H1 (cell line): ENCODE measurements at regions not wholly inside any gene's neighbourhood (a gene's known extent, or its start where the extent isn't known, plus 50 kb on each side); places are given as distances from the start of the nearest gene placed in this dataset.

Source experiments
- CTCF ChIA-PET: fragments of 300-600 bp; sonication (Branson Sonifier 250); formaldehyde crosslinking; loops from one replicate; lab custom pipeline; 2021; ENCODE audit not compliant: partially characterized antibody; lab: Charles Lee
- POLR2A ChIA-PET: fragments of 300-600 bp; sonication (Branson Sonifier 250); formaldehyde crosslinking; loops from one replicate; lab custom pipeline; 2021; ENCODE audit warnings: inconsistent platforms; ENCODE audit not compliant: partially characterized antibody; lab: Charles Lee
- DNase-seq, 2 experiments: peaks; one replicate each; pipeline versions ENCODE4 v3.0.0 to v3.0.0-alpha.2; 2010 to 2022; ENCODE audit warnings: low spot score in 2 of 2, low read depth in 1 of 2, mixed read lengths in 1 of 2
- FAIRE-seq: peaks from 2 replicates; lab custom pipeline; 2011; peaks lifted over from hg19 to GRCh38; lab: Jason Lieb, UNC
- H2AFZ ChIP-seq: 2 replicates; pipeline ENCODE4 v1.8.1; 2012; ENCODE audit warnings: low read length, inconsistent platforms
- H2AK5ac ChIP-seq: 2 replicates; pipeline ENCODE4 v1.6.1; 2013; ENCODE audit warnings: low read depth, low read length
- H2BK120ac ChIP-seq: replicated peaks from 2 replicates; pipeline ENCODE3; 2013; ENCODE audit warnings: low read depth, low read length, inconsistent platforms
- H2BK12ac ChIP-seq: 2 replicates; pipeline ENCODE4 v1.6.1; 2013; ENCODE audit warnings: low read depth, low read length
- H2BK15ac ChIP-seq: 2 replicates; pipeline ENCODE4 v1.6.1; 2013; ENCODE audit warnings: low read length
- H2BK20ac ChIP-seq: 2 replicates; pipeline ENCODE4 v1.6.1; 2013; ENCODE audit warnings: low read length
- H2BK5ac ChIP-seq: 2 replicates; pipeline ENCODE4 v1.6.1; 2013; ENCODE audit warnings: low read depth, low read length
- H3K14ac ChIP-seq: 2 replicates; pipeline ENCODE4 v1.6.1; 2013; ENCODE audit warnings: inconsistent platforms; ENCODE audit not compliant: insufficient read length
- H3K18ac ChIP-seq: 2 replicates; pipeline ENCODE4 v1.6.1; 2013; ENCODE audit warnings: low read length; ENCODE audit errors: extremely low read depth
- H3K23ac ChIP-seq: 2 replicates; pipeline ENCODE4 v1.6.1; 2013; ENCODE audit warnings: inconsistent platforms; ENCODE audit not compliant: insufficient read length
- H3K23me2 ChIP-seq: 2 replicates; pipeline ENCODE4 v1.6.1; 2013; ENCODE audit warnings: low read depth, low read length
- H3K27ac ChIP-seq: 2 replicates; pipeline ENCODE4 v1.6.1; 2011; ENCODE audit warnings: low read depth, low read length, inconsistent platforms
- H3K27me3 ChIP-seq, 4 experiments: replicated peaks in 1 of 4; 1 replicate in 1 of 4; 2 replicates in 3 of 4; pipeline versions ENCODE4 v1.6.1 to v1.8.1; 2011 to 2013; ENCODE audit warnings: low read length in 3 of 4, mild to moderate bottlenecking in 3 of 4, inconsistent platforms in 2 of 4, mixed read lengths in 2 of 4, moderate library complexity in 1 of 4; ENCODE audit not compliant: control insufficient read depth in 3 of 4, insufficient read depth in 3 of 4; ENCODE audit errors: extremely low read depth in 1 of 4
- H3K36me3 ChIP-seq, 4 experiments: 2 replicates each; pipeline versions ENCODE4 v1.6.1 to v1.8.1; 2011 to 2013; ENCODE audit warnings: mild to moderate bottlenecking in 4 of 4, low read length in 3 of 4, moderate library complexity in 2 of 4, control low read depth in 1 of 4, inconsistent platforms in 1 of 4; ENCODE audit not compliant: insufficient read depth in 4 of 4, control insufficient read depth in 2 of 4
- H3K4ac ChIP-seq: replicated peaks from 2 replicates; pipeline ENCODE3; 2013; ENCODE audit warnings: low read length, low read depth, mixed read lengths, inconsistent platforms; ENCODE audit not compliant: insufficient read length
- H3K4me1 ChIP-seq, 4 experiments: replicated peaks in 1 of 4; 1 replicate in 1 of 4; 2 replicates in 3 of 4; pipeline versions ENCODE4 v1.6.1 to v1.8.1; 2011 to 2013; ENCODE audit warnings: low read length in 3 of 4, inconsistent platforms in 2 of 4, mixed read lengths in 1 of 4; ENCODE audit not compliant: insufficient read depth in 4 of 4, control insufficient read depth in 3 of 4
- H3K4me2 ChIP-seq, 2 experiments: 2 replicates each; pipeline versions ENCODE4 v1.6.1 to v1.8.1; 2011 to 2013; ENCODE audit warnings: low read depth in 2 of 2, low read length in 2 of 2, control low read depth in 1 of 2, inconsistent platforms in 1 of 2, mild to moderate bottlenecking in 1 of 2; ENCODE audit not compliant: insufficient read depth in 1 of 2
- H3K4me3 ChIP-seq, 4 experiments: fragments of 200-600, 300-600 bp in 1 of 4; sonication (generic), shearing (Covaris generic), sonication (Bioruptor Twin) in 1 of 4; 2 replicates each; pipeline versions ENCODE4 v1.5.1 to v1.8.1; 2011 to 2016; ENCODE audit warnings: low read length in 4 of 4, low read depth in 3 of 4, control low read depth in 2 of 4, inconsistent platforms in 2 of 4, mild to moderate bottlenecking in 2 of 4, mixed read lengths in 1 of 4, moderate library complexity in 1 of 4; ENCODE audit not compliant: insufficient read depth in 2 of 4; ENCODE audit errors: extremely low read depth in 1 of 4
- H3K56ac ChIP-seq: replicated peaks from 2 replicates; pipeline ENCODE3; 2013; ENCODE audit warnings: low read depth, mild to moderate bottlenecking, mixed read lengths, low read length, inconsistent platforms; ENCODE audit not compliant: insufficient read length
- H3K79me1 ChIP-seq: 2 replicates; pipeline ENCODE4 v1.6.1; 2013; ENCODE audit warnings: low read depth, low read length, control low read depth
- H3K79me2 ChIP-seq, 2 experiments: 2 replicates each; pipeline versions ENCODE4 v1.6.1 to v1.8.1; 2012 to 2013; ENCODE audit warnings: low read length in 2 of 2, mild to moderate bottlenecking in 2 of 2, inconsistent platforms in 1 of 2; ENCODE audit not compliant: insufficient read depth in 2 of 2, control insufficient read depth in 1 of 2
- H3K9ac ChIP-seq, 4 experiments: replicated peaks in 1 of 4; 1 replicate in 1 of 4; 2 replicates in 3 of 4; pipeline versions ENCODE4 v1.6.1 to v1.8.1; 2011 to 2013; ENCODE audit warnings: low read depth in 3 of 4, low read length in 3 of 4, control low read depth in 2 of 4, mild to moderate bottlenecking in 2 of 4, moderate library complexity in 2 of 4, inconsistent platforms in 1 of 4; ENCODE audit errors: extremely low read depth in 1 of 4
- H3K9me3 ChIP-seq, 2 experiments: 2 replicates each; pipeline versions ENCODE4 v1.6.1 to v1.8.1; 2012 to 2013; ENCODE audit warnings: mild to moderate bottlenecking in 2 of 2, moderate library complexity in 2 of 2, control low read depth in 1 of 2, inconsistent platforms in 1 of 2, low read depth in 1 of 2, low read length in 1 of 2, mixed read lengths in 1 of 2; ENCODE audit not compliant: insufficient read depth in 2 of 2
- H4K20me1 ChIP-seq, 2 experiments: replicated peaks in 1 of 2; 2 replicates each; pipeline versions ENCODE3 to v1.8.1; 2011 to 2013; ENCODE audit warnings: inconsistent platforms in 2 of 2, low read length in 2 of 2, mild to moderate bottlenecking in 1 of 2; ENCODE audit not compliant: insufficient read depth in 2 of 2, control insufficient read depth in 1 of 2
- H4K5ac ChIP-seq: 2 replicates; pipeline ENCODE4 v1.6.1; 2013; ENCODE audit warnings: low read length, low read depth, mixed read lengths, inconsistent platforms; ENCODE audit not compliant: insufficient read length
- H4K8ac ChIP-seq: 2 replicates; pipeline ENCODE4 v1.8.0; 2013; ENCODE audit warnings: mild to moderate bottlenecking, moderate library complexity, low read length, inconsistent platforms; ENCODE audit not compliant: insufficient read depth; ENCODE audit errors: extremely low read depth
- H4K91ac ChIP-seq: replicated peaks from 2 replicates; pipeline ENCODE3; 2013; ENCODE audit warnings: low read length, mixed read lengths, inconsistent platforms; ENCODE audit not compliant: insufficient read length
- BACH1 ChIP-seq: IDR thresholded peaks from 2 replicates; pipeline ENCODE4 v1.6.1; 2012; ENCODE audit warnings: low read length, improper control_type of control experiment
- CHD2 ChIP-seq: IDR thresholded peaks from 2 replicates; pipeline ENCODE4 v1.6.1; 2012; ENCODE audit warnings: low read length, improper control_type of control experiment
- CREB1 ChIP-seq: IDR thresholded peaks from 2 replicates; pipeline ENCODE4 v1.6.1; 2012; ENCODE audit warnings: inconsistent platforms
- EGR1 ChIP-seq: IDR thresholded peaks from 2 replicates; pipeline ENCODE4 v1.6.1; 2011; ENCODE audit warnings: low read depth, low read length, borderline replicate concordance
- EZH2 ChIP-seq: fragments of 200-600 bp; sonication (generic); IDR thresholded peaks from 2 replicates; pipeline ENCODE4 v1.7.1; 2012; ENCODE audit warnings: low read depth, mild to moderate bottlenecking, moderate library complexity, low read length, inconsistent platforms; ENCODE audit not compliant: severe bottlenecking
- NANOG ChIP-seq: IDR thresholded peaks from 2 replicates; pipeline ENCODE4 v1.6.1; 2011; ENCODE audit warnings: low read length, low read depth, mild to moderate bottlenecking, inconsistent platforms; ENCODE audit not compliant: insufficient read depth, poor library complexity, severe bottlenecking
- NRF1 ChIP-seq: IDR thresholded peaks from 2 replicates; pipeline ENCODE4 v1.6.1; 2011; ENCODE audit warnings: mild to moderate bottlenecking, low read depth, low read length, improper control_type of control experiment
- PHF8 ChIP-seq: fragments of 200-600 bp; sonication (generic); conservative IDR thresholded peaks from 2 replicates; pipeline ENCODE4 v1.7.1; 2012; ENCODE audit warnings: low read depth, mild to moderate bottlenecking, inconsistent platforms, low read length, moderate library complexity
- POLR2AphosphoS5 ChIP-seq: IDR thresholded peaks from 2 replicates; pipeline ENCODE4 v1.6.1; 2011; ENCODE audit warnings: low read depth, low read length
- POU5F1 ChIP-seq: IDR thresholded peaks from 2 replicates; pipeline ENCODE4 v1.6.1; 2011; ENCODE audit warnings: low read depth, mild to moderate bottlenecking, low read length, moderate library complexity
- RAD21 ChIP-seq, 2 experiments: IDR thresholded peaks in 1 of 2; conservative IDR thresholded peaks in 1 of 2; 2 replicates each; pipeline ENCODE4 v1.6.1; 2011; ENCODE audit warnings: low read depth in 2 of 2, low read length in 2 of 2, improper control_type of control experiment in 1 of 2, inconsistent platforms in 1 of 2, mild to moderate bottlenecking in 1 of 2, moderate library complexity in 1 of 2
- RXRA ChIP-seq: IDR thresholded peaks from 2 replicates; pipeline ENCODE4 v1.6.1; 2011; ENCODE audit warnings: low read depth, mild to moderate bottlenecking, low read length, moderate library complexity; ENCODE audit not compliant: insufficient read depth
- SAP30 ChIP-seq: fragments of 300-600 bp; sonication (generic); IDR thresholded peaks from 2 replicates; pipeline ENCODE4 v1.7.1; 2012; ENCODE audit warnings: low read length, moderate library complexity, mild to moderate bottlenecking, inconsistent platforms; ENCODE audit not compliant: insufficient read depth, insufficient replicate concordance
- SIRT6 ChIP-seq: IDR thresholded peaks from one replicate; pipeline ENCODE4 v1.7.1; 2012; ENCODE audit warnings: low read length, inconsistent platforms
- TBP ChIP-seq: IDR thresholded peaks from 2 replicates; pipeline ENCODE4 v1.6.1; 2011; ENCODE audit warnings: low read depth, low read length, improper control_type of control experiment
- TEAD4 ChIP-seq: IDR thresholded peaks from 2 replicates; pipeline ENCODE4 v1.6.1; 2012; ENCODE audit warnings: low read depth, low read length, inconsistent platforms, mixed read lengths
- YY1 ChIP-seq: IDR thresholded peaks from 2 replicates; pipeline ENCODE4 v1.6.1; 2011; ENCODE audit warnings: low read depth, mild to moderate bottlenecking, low read length
- WGBS, 2 experiments: shearing (Covaris generic) in 1 of 2; methylation state at CpG; one replicate each; pipeline versions ENCODE4 v1.1.6 to v1.1.7; 2013 to 2015; ENCODE audit warnings: low lambda C conversion rate in 2 of 2, mixed read lengths in 2 of 2, inconsistent platforms in 1 of 2, low coverage in 1 of 2, missing lambda C conversion rate in 1 of 2; ENCODE audit not compliant: insufficient replicate concordance in 2 of 2, insufficient coverage in 1 of 2, insufficient read length in 1 of 2; ENCODE audit errors: extremely low coverage in 1 of 2, missing lambda C conversion rate in 1 of 2; 5-methylcytosine and 5-hydroxymethylcytosine counted together

GRCh38 chr7:10210000-10210399 lies 763.7 kb upstream of the PHF14 start:
- H2BK120ac ChIP-seq, result no peak overlapping the region
- no peak overlapping the region for H3K4ac ChIP-seq
- FAIRE-seq (no peak), DNase-seq (no peak)
- POLR2A ChIA-PET, result no interaction called here
- H3K9ac ChIP-seq, result no peak overlapping the region
- no peaks in the 10 kb centered on the region for H3K4me1 ChIP-seq
- H3K23ac ChIP-seq, result no peak overlapping the region
- no peaks in the 10 kb centered on the region for H3K27me3 ChIP-seq
- no peaks in the 10 kb centered on the region; a peak in 2 of 4 replicates for H3K9me3 ChIP-seq
- no peak overlapping the region for H2BK15ac ChIP-seq
- no peaks in the 10 kb centered on the region for H3K36me3 ChIP-seq
- H2AK5ac ChIP-seq, result no peak overlapping the region
- no peaks in the 10 kb centered on the region for H3K79me1 ChIP-seq
- no peak overlapping the region for H3K4me3 ChIP-seq
- CTCF ChIA-PET, result no interaction called here
- no peak overlapping the region for H3K56ac ChIP-seq
- no peak overlapping the region for H2BK12ac ChIP-seq
- H4K20me1 ChIP-seq, result no peaks in the 10 kb centered on the region
- H3K23me2 ChIP-seq, result no peaks in the 10 kb centered on the region
- no peak overlapping the region for H2BK20ac ChIP-seq
- no peaks in the 10 kb centered on the region for H3K79me2 ChIP-seq
- H2AFZ ChIP-seq, result no peak overlapping the region
- H4K5ac ChIP-seq, result no peak overlapping the region
- no peak overlapping the region for H3K4me2 ChIP-seq
- H3K18ac ChIP-seq, result no peak overlapping the region
- H3K14ac ChIP-seq, result no peak overlapping the region
- no peak overlapping the region for H4K91ac ChIP-seq
- H3K27ac ChIP-seq, result no peak overlapping the region
- H4K8ac ChIP-seq, result no peak overlapping the region
- H2BK5ac ChIP-seq, result no peak overlapping the region
- WGBS, 2 experiments, result 99% methylated on average over 4 of the region's 4 CpGs; no CpG with 5 or more reads in 1 of the 2 experiments
- TF ChIP-seq PHF8, result no peak
- TF ChIP-seq BACH1, result no peak
- no peak for TF ChIP-seq POLR2AphosphoS5
- TF ChIP-seq SIRT6, result no peak
- TF ChIP-seq TEAD4, result no peak
- TF ChIP-seq NANOG, result no peak
- no peak for TF ChIP-seq RAD21 (IDR thresholded peaks at IDR 0.05 in 1 of 2, conservative IDR thresholded peaks at IDR 0.05 in 1 of 2; ENCODE audit: low read depth in 2 of 2, low read length in 2 of 2)
- TF ChIP-seq POU5F1, result no peak
- TF ChIP-seq NRF1, result no peak
- no peak for TF ChIP-seq RXRA
- no peak for TF ChIP-seq EGR1
- TF ChIP-seq EZH2, result no peak
- TF ChIP-seq CREB1, result no peak
- no peak for TF ChIP-seq SAP30
- no peak for TF ChIP-seq TBP
- TF ChIP-seq YY1, result no peak
- no peak for TF ChIP-seq CHD2
